SU-DHL-6 (cell line): ENCODE measurements at regions not wholly inside any gene's neighbourhood (a gene's known extent, or its start where the extent isn't known, plus 50 kb on each side); places are given as distances from the start of the nearest gene placed in this dataset.

ENCODE experiments used
- CTCF ChIP-seq: fragments of 200-600 bp; sonication (generic); IDR thresholded peaks from one replicate; pipeline ENCODE4 v1.5.1; 2017; ENCODE audit warnings: antibody characterized with exemption, mild to moderate bottlenecking, low read length, moderate library complexity; ENCODE audit not compliant: insufficient read depth, poor library complexity, severe bottlenecking
- EZH2phosphoT487 ChIP-seq: fragments of 200-600 bp; sonication (generic), shearing (Covaris generic); conservative IDR thresholded peaks from 2 replicates; pipeline ENCODE4 v1.6.1; 2018; ENCODE audit warnings: mild to moderate bottlenecking, antibody characterized with exemption, low read length, moderate library complexity, mixed read lengths

DNA sequence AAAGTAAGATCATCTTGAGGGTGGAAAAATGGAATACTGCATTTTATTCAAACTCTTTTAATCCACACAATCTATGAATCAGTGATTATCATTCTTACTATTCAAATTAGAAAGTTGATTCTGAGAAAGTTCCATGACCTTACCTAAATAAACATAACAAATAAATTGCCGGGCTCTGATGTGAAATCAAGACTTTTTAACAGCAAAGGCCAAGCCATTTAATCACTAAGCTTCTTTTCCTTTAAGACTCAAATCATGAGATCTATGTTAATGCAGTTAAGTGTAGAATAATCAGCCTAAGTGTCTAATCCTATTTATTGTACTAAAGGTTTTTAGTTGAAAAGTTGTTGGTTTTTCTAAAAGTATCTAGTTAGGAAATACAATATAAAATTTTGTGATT lies 857.0 kb downstream of the SI start:
- TF ChIP-seq CTCF (no peak), EZH2phosphoT487 (no peak)
